HepG2 (cell line): ENCODE measurements at regions not wholly inside any gene's neighbourhood (a gene's known extent, or its start where the extent isn't known, plus 50 kb on each side); places are given as distances from the start of the nearest gene placed in this dataset.

Experiments
- ATAC-seq: fragments of 200-7000 bp; cut with Tn5 transposase; 3 replicates; pipeline ENCODE4 v1.9.1; 2020; ENCODE audit warnings: mild to moderate bottlenecking, moderate library complexity
- BruUV-seq: library from RNA; stranded (reverse); fragments of 400-500 nt; replicated peaks from 2 replicates; lab custom pipeline; 2021; lab: Mats Ljungman, UMichigan
- CTCF ChIA-PET: fragments of 300-600 bp; formaldehyde crosslinking; extraction: SDS; loops from one replicate; lab custom pipeline; 2021; ENCODE audit warnings: low total read pairs, inconsistent platforms, low intra/inter-chr PET ratio; lab: Yijun Ruan, JAX
- POLR2A ChIA-PET: fragments of 350-600 bp; sonication (Branson Sonifier 250); formaldehyde crosslinking; loops from one replicate; lab custom pipeline; 2020; ENCODE audit warnings: antibody characterized with exemption, inconsistent platforms; lab: Yijun Ruan, JAX
- DNase-seq: peaks from one replicate; pipeline ENCODE4 v3.0.0-alpha.2; 2015; ENCODE audit warnings: low spot score
- FAIRE-seq: peaks from 3 replicates; lab custom pipeline; 2011; peaks lifted over from hg19 to GRCh38; lab: Jason Lieb, UNC
- H2AFZ ChIP-seq: one replicate; pipeline ENCODE4 v1.6.1; 2011; ENCODE audit warnings: low read length, inconsistent platforms
- H3K27ac ChIP-seq: fragments of 300-600 bp; 3 replicates; pipeline ENCODE4 v1.8.0; 2011; ENCODE audit warnings: mixed run types, mild to moderate bottlenecking, mixed read lengths, low read length, inconsistent platforms; ENCODE audit not compliant: insufficient read depth; ENCODE audit errors: extremely low read length
- H3K27me3 ChIP-seq, 2 experiments: fragments of 200-600 bp in 1 of 2; 2 replicates in 1 of 2; 3 replicates in 1 of 2; pipeline versions ENCODE4 v1.6.0 to v1.8.0; 2011; ENCODE audit warnings: low read length in 2 of 2, mild to moderate bottlenecking in 2 of 2, moderate library complexity in 2 of 2, inconsistent platforms in 1 of 2; ENCODE audit not compliant: insufficient read depth in 2 of 2, control insufficient read depth in 1 of 2
- H3K36me3 ChIP-seq, 2 experiments: fragments of 200-600 bp in 1 of 2; replicated peaks in 1 of 2; 2 replicates in 1 of 2; 3 replicates in 1 of 2; pipeline versions ENCODE4 v1.5.1 to v1.8.0; 2011; ENCODE audit warnings: low read length in 2 of 2, inconsistent platforms in 1 of 2; ENCODE audit not compliant: insufficient read depth in 2 of 2, control insufficient read depth in 1 of 2
- H3K4me1 ChIP-seq: 2 replicates; pipeline ENCODE4 v1.5.1; 2012; ENCODE audit warnings: low read length, inconsistent platforms; ENCODE audit not compliant: insufficient read depth
- H3K4me2 ChIP-seq: 2 replicates; pipeline ENCODE4 v1.6.0; 2011; ENCODE audit warnings: low read depth, low read length, inconsistent platforms
- H3K4me3 ChIP-seq, 3 experiments: fragments of 200-600 bp in 1 of 3; sonication (generic), shearing (Covaris generic) in 1 of 3; replicated peaks in 1 of 3; 2 replicates each; pipeline ENCODE4 v1.5.1; 2011 to 2016; ENCODE audit warnings: low read length in 3 of 3, inconsistent platforms in 2 of 3, low read depth in 2 of 3, mild to moderate bottlenecking in 2 of 3, control low read depth in 1 of 3, mixed read lengths in 1 of 3; ENCODE audit not compliant: insufficient read depth in 1 of 3
- H3K79me2 ChIP-seq: one replicate; pipeline ENCODE4 v1.6.1; 2011; ENCODE audit warnings: low read length, inconsistent platforms; ENCODE audit not compliant: insufficient read depth
- H3K9ac ChIP-seq: 2 replicates; pipeline ENCODE4 v1.6.0; 2011; ENCODE audit warnings: mild to moderate bottlenecking, low read depth, low read length, inconsistent platforms; ENCODE audit not compliant: insufficient read depth
- H3K9me3 ChIP-seq: 2 replicates; pipeline ENCODE4 v1.5.1; 2012; ENCODE audit warnings: mild to moderate bottlenecking, low read length
- H4K20me1 ChIP-seq: 2 replicates; pipeline ENCODE4 v1.6.0; 2011; ENCODE audit warnings: inconsistent platforms, mild to moderate bottlenecking, low read length, moderate library complexity; ENCODE audit not compliant: insufficient read depth
- AHR ChIP-seq: IDR thresholded peaks from 2 replicates; pipeline ENCODE4 v1.6.1; 2018; ENCODE audit warnings: missing genetic modification reagents, missing compliant biosample characterization
- CEBPG ChIP-seq: IDR thresholded peaks from 2 replicates; pipeline ENCODE4 v1.6.1; 2016
- CEBPZ ChIP-seq: IDR thresholded peaks from 2 replicates; pipeline ENCODE4 v1.6.1; 2012; ENCODE audit warnings: low read length, improper control_type of control experiment
- DNMT3B ChIP-seq: conservative IDR thresholded peaks from 2 replicates; pipeline ENCODE4 v1.6.1; 2016; ENCODE audit warnings: missing biosample characterization, control low read depth
- HNRNPL ChIP-seq: fragments of 200-400 bp; formaldehyde crosslinking; IDR thresholded peaks from 2 replicates; pipeline ENCODE4 v1.6.1; 2017; ENCODE audit warnings: mild to moderate bottlenecking, low read depth, low read length
- ISX ChIP-seq: sonication (generic); formaldehyde crosslinking; conservative IDR thresholded peaks from 2 replicates; pipeline ENCODE4 v1.5.0; 2020; ENCODE audit warnings: missing genetic modification reagents
- MAFG ChIP-seq: sonication (generic); formaldehyde crosslinking; IDR thresholded peaks from 2 replicates; pipeline ENCODE4 v1.5.1; 2020; ENCODE audit warnings: mild to moderate bottlenecking, missing genetic modification reagents
- MXD1 ChIP-seq: sonication (generic); formaldehyde crosslinking; IDR thresholded peaks from 2 replicates; pipeline ENCODE4 v1.4.0; 2020; ENCODE audit warnings: mild to moderate bottlenecking, missing genetic modification reagents
- PLSCR1 ChIP-seq: sonication (generic); formaldehyde crosslinking; IDR thresholded peaks from 2 replicates; pipeline ENCODE4 v1.5.0; 2020; ENCODE audit warnings: missing genetic modification reagents, mild to moderate bottlenecking, borderline replicate concordance
- POGK ChIP-seq: sonication (generic); formaldehyde crosslinking; conservative IDR thresholded peaks from 2 replicates; pipeline ENCODE4 v1.8.0; 2022; ENCODE audit warnings: mild to moderate bottlenecking, moderate library complexity, missing genetic modification reagents
- SMC3 ChIP-seq: IDR thresholded peaks from 2 replicates; pipeline ENCODE4 v1.6.1; 2011; ENCODE audit warnings: low read length, improper control_type of control experiment
- TIGD3 ChIP-seq: sonication (generic); formaldehyde crosslinking; IDR thresholded peaks from 2 replicates; pipeline ENCODE4 v1.5.1; 2020; ENCODE audit warnings: mild to moderate bottlenecking, missing genetic modification reagents, borderline replicate concordance
- ZNF441 ChIP-seq: sonication (generic); formaldehyde crosslinking; IDR thresholded peaks from 2 replicates; pipeline ENCODE4 v1.7.0; 2021; ENCODE audit warnings: missing genetic modification reagents, borderline replicate concordance
- ZNF496 ChIP-seq: sonication (generic); formaldehyde crosslinking; IDR thresholded peaks from 2 replicates; pipeline ENCODE4 v1.8.1; 2023; ENCODE audit warnings: mild to moderate bottlenecking, moderate library complexity, missing genetic modification reagents; ENCODE audit not compliant: insufficient replicate concordance
- ZNF839 ChIP-seq: sonication (generic); formaldehyde crosslinking; IDR thresholded peaks from 2 replicates; pipeline ENCODE4 v1.4.0; 2020; ENCODE audit warnings: missing genetic modification reagents, mild to moderate bottlenecking, borderline replicate concordance
- ZNF850 ChIP-seq: sonication (generic); formaldehyde crosslinking; conservative IDR thresholded peaks from 2 replicates; pipeline ENCODE4 v1.9.0; 2021; ENCODE audit warnings: mild to moderate bottlenecking, missing genetic modification reagents
- WGBS: methylation state at CpG from one replicate; pipeline ENCODE4 v1.1.6; 2017; ENCODE audit warnings: low lambda C conversion rate; 5-methylcytosine and 5-hydroxymethylcytosine counted together
- in situ Hi-C: cut with HindIII; loops from 2 replicates; pipeline ENCODE4 v1.10.0; 2017; ENCODE audit warnings: low pct_unique_long_range_greater_than_20kb; ENCODE audit not compliant: extremely low pct_ligation_motif_present
- intact Hi-C: fragments of 100-400 bp; cut with micrococcal nuclease; formaldehyde crosslinking; loops from one replicate; pipeline ENCODE4 v1.10.0; 2022; ENCODE audit not compliant: unreplicated experiment

- H2AFZ ChIP-seq: no peak overlapping the region
- no peaks in the 10 kb centered on the region for H3K36me3 ChIP-seq
- 10% methylated on average over 1 of the region's 1 CpG for WGBS
- H3K4me2 ChIP-seq: no peak overlapping the region
- FAIRE-seq (no peak), ATAC-seq (no peak), DNase-seq (no peak)
- POLR2A ChIA-PET: no interaction called here
- H4K20me1 ChIP-seq: no peaks in the 10 kb centered on the region
- CTCF ChIA-PET: interaction anchor here (1.7 kb wide), 1 partner anchor 318 kb away, joined by 5 read pairs; no protein-coding TSS in a partner anchor
- intact Hi-C loops: no loop called here
- H3K9me3 ChIP-seq: no peaks in the 10 kb centered on the region
- H3K9ac ChIP-seq: no peak overlapping the region
- H3K79me2 ChIP-seq: no peaks in the 10 kb centered on the region
- no peaks in the 10 kb centered on the region for H3K4me1 ChIP-seq
- H3K4me3 ChIP-seq: no peak overlapping the region
- H3K27ac ChIP-seq: no peak overlapping the region
- 0 out of 5 replicates have a peak, but pooled peaks cover 0 to 4% of the 10 kb centered on the region in 2 experiments for H3K27me3 ChIP-seq
- no TSS peak for BruUV-seq
- TF ChIP-seq AHR (CRISPR knock-in tag) (no peak), ZNF496 (CRISPR knock-in tag) (no peak), HNRNPL (no peak), MXD1 (CRISPR knock-in tag) (no peak), ZNF850 (CRISPR knock-in tag) (no peak), DNMT3B (no peak), ZNF839 (CRISPR knock-in tag) (no peak), SMC3 (no peak), CEBPZ (no peak), POGK (CRISPR knock-in tag) (no peak), TIGD3 (no peak), CEBPG (CRISPR knock-in tag) (no peak), PLSCR1 (CRISPR knock-in tag) (no peak), MAFG (CRISPR knock-in tag) (no peak), ZNF441 (CRISPR knock-in tag) (no peak), ISX (CRISPR knock-in tag) (no peak)
- TF ChIP-seq, all 625 proteins: peak for 0
- in situ Hi-C loops: loop anchor here (25.0 kb wide), 1 partner anchor 473 kb away; the partner anchor contains the start of genes DOP1A and UBE3D
Observed at GRCh38 chr6:82588859-82589412, 225.3 kb downstream of the TPBG start.
